HG03196 (cell line): ENCODE measurements at regions not wholly inside any gene's neighbourhood (a gene's known extent, or its start where the extent isn't known, plus 50 kb on each side); places are given as distances from the start of the nearest gene placed in this dataset.
A peak's percentile ranks its signal among the peaks of the same experiment; 100 is the strongest.
"Not testable (repeated sequence)": the region's sequence is repeated elsewhere in the genome, so short reads cannot be mapped to it uniquely, and the experiment has no call there.

Experiments
- ATAC-seq: cut with Tn5 transposase; IDR thresholded peaks from one replicate; pipeline ENCODE4 v1.9.1; 2021; ENCODE audit not compliant: unreplicated experiment

DNA sequence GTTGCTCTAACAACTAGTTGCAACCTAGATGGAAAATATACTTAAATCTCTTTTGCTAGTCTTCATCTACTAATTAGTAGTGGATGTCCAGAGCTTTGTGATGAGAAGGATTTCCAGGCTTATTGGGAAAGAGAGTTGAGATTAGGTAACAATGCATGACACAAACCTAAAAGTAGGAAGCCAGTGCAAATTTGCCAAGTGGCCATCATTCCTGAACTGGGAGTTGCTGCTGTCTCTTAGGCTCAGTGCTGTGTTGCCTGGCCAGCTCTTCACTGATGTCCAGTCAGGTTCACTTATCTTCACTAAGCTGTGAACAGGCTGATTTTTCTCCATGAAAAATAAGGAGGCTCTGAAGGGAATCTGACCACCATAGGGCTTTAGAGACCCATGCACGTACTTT is 105.6 kb upstream of the AMOT start:
- ATAC-seq, result no peak

DNA sequence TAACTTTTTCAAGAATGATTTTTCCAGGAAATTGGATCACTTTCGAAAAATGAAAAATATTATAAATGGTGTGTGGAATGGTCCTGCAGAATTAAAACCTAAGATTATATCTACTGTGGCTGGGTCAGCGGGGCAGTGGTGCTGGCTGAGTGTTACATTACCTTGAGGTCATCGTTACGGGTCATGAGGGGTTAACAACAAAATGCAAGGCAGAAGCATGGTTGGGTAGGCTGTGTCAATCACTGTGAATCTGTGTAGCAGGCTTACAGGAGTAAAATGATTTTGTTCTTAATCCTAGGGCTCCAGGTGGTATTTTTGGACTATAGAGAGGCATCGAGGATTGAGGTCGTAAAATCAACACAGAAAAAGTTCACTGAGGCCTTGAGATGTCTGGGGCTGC is 105.2 kb upstream of the AMOT start:
- ATAC-seq, result no peak

DNA sequence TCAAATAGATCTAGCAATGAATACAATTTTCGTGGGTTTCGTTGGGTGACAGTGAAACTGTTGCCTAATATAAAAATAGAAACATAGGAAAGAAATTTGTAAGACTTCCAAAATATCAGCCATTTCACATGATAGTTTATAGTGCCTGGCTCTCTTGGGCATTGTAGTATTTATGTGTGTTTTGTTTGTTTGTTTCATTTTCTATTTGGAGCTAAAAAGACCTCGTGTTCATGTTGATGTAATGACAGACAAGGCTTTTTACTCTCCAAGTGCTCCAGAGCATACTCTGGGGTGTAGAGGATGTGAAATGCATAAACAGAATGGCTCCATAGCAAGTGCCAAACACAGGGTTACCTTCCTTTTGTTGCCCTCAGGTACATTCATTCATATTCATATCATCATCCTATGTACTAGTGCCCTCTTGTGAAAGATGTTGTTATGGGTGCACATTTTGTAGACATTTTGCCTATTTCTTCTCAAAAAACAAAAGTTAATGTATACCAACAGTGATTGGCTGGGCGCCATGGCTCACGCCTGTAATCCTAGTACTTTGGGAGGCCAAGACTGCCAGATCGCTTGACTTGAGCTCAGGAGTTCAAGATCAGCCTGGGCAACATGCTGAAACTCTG is 100.7 kb upstream of the AMOT start:
- ATAC-seq, result peak; percentile 56

DNA sequence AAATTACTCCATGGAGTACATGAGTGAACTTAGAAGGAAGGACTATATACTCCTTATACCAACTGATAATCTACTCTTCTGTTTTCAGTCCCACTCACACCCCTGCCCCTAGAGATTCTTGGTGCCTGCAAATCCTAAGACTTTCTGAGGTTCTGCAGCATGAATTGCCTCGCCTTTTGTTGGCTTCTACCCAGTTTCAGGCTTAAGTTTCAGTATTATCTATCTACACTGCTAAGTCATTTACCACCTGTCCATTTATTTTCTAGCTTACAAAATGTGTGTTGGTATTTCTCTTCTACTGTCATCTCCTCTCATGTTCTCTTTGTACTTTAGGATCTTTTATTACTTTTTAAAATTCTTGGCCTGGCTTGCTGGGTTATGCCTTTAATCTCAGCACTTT is 94.4 kb upstream of the AMOT start:
- ATAC-seq, result no peak

DNA sequence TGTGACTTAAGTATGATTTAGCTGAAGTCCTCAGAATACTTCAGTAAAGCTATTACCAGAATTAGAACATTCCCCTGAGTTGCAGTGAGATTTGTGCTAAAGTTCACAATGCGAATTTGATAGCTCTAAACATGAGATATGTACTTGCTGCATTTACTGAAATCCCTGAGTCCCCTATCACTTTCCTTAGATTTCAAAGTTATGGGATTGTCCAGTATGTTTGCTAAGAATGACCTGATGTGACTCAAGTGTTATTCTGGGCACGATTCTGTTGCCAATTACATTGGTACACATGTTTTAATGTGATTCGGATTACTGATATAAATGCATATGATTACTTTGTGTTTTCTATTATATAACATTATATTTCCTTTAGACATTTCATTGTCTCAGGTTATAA is 91.3 kb upstream of the AMOT start:
- ATAC-seq, result no peak

DNA sequence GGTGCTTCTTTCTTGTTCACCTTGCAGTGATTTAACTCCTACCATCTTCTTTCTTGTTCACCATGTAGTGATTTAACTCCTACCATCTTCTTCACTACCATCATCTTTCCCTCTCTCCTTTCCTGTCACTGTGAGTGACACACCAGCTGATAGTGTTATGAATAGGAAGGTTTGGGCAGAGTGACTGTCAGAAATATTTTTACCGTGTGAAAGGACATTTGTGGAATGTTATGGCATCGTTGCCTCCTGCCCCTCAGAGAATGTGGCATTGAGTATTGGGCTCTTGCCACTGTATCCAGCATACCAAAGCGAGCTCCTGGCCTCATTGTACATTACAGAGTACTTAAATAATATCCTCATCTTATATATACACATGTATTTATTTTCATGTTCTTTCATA is 90.8 kb upstream of the AMOT start:
- no peak for ATAC-seq

GRCh38 chrX:112923381-112923780 is 82.8 kb upstream of the AMOT start:
- ATAC-seq, result not testable (repeated sequence)

GRCh38 chrX:112913807-112914206 is 73.2 kb upstream of the AMOT start:
- ATAC-seq, result no peak

GRCh38 chrX:112910418-112910817 is 69.8 kb upstream of the AMOT start:
- no peak for ATAC-seq

DNA sequence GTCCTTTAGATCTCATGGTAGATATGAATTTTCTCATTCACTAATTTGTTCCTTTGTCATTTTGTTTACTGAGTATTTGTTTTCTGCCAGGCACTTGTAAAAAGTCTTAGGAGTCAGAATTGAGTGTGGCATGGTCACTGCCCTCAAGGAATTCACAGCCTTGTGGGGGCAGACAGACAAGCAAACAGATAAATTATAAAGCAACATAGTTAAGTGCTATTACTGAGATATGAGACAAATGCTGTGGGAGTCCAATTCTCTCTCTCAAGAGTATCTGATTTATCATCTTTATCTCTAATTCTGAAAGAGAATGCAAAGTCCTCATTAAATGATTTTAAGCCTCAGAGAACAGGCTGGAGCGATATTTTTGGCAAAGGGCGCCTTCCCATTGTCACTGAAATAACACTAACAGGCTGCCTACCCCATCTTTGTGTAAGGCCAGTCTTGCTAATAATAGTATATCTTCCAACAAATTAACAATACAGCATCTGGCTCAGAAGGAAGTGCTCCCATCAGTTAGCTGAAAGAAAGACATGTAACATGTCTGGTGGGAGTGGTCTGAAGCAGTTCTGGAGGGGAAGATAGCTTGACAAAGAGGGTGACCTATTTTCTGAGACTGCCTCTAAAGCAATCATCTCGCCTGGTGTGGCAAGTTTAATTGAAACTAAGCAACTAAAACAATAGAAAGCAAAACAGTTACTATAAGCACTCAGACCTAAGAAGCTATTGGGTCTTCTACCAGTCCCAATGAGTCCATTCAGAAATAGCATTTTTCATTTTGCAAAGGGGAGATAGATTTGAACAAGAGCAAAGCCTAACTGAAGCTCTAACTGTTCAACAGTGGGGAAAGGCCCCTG is 61.5 kb upstream of the AMOT start:
- ATAC-seq, result no peak

DNA sequence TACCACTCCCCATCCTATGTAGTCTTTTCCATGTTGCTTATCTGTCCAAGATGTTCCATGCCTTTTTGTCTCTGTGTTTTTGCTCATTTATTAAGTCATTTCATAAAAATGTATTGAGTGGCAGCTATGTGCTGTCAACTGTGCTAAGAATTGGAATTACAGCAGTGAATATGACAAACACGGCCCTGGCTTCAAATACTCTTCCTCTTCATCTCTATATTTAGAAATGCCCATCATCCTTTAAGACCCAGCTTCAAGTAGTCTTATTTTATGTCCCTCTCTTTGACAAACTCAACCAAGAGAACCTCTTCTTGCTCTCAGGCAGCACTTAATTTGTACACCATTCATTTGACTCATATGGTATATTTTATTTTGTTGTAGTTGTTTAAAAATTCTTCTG is 55.4 kb upstream of the AMOT start:
- ATAC-seq, result no peak
